H9 (cell line): ENCODE measurements at regions not wholly inside any gene's neighbourhood (a gene's known extent, or its start where the extent isn't known, plus 50 kb on each side); places are given as distances from the start of the nearest gene placed in this dataset.

Experiments used
- DNase-seq: peaks from one replicate; pipeline ENCODE4 v3.0.0-alpha.2; 2017
- H2AFZ ChIP-seq: one replicate; pipeline ENCODE4 v1.6.1; 2013; ENCODE audit warnings: mild to moderate bottlenecking, low read length, control low read depth, moderate library complexity
- H2AK5ac ChIP-seq: 2 replicates; pipeline ENCODE4 v1.6.1; 2013; ENCODE audit warnings: low read length, control low read depth, mixed read lengths; ENCODE audit not compliant: insufficient read length
- H2BK120ac ChIP-seq: one replicate; pipeline ENCODE4 v1.6.1; 2013; ENCODE audit warnings: low read depth, mild to moderate bottlenecking, low read length, control low read depth, inconsistent platforms; ENCODE audit not compliant: poor library complexity, severe bottlenecking
- H2BK12ac ChIP-seq: 2 replicates; pipeline ENCODE4 v1.6.1; 2013; ENCODE audit warnings: low read length, control low read depth, mixed read lengths, low read depth; ENCODE audit not compliant: insufficient read length
- H2BK15ac ChIP-seq: 2 replicates; pipeline ENCODE4 v1.6.1; 2013; ENCODE audit warnings: low read depth, low read length, control low read depth
- H2BK20ac ChIP-seq: one replicate; pipeline ENCODE4 v1.6.1; 2013; ENCODE audit warnings: low read depth, mild to moderate bottlenecking, low read length, control low read depth, inconsistent platforms; ENCODE audit not compliant: poor library complexity, severe bottlenecking
- H2BK5ac ChIP-seq: 2 replicates; pipeline ENCODE4 v1.6.1; 2013; ENCODE audit warnings: low read length, control low read depth, mixed read lengths; ENCODE audit not compliant: insufficient read length
- H3K14ac ChIP-seq: 2 replicates; pipeline ENCODE4 v1.6.1; 2013; ENCODE audit warnings: low read length, control low read depth; ENCODE audit not compliant: insufficient read depth
- H3K18ac ChIP-seq: 2 replicates; pipeline ENCODE4 v1.6.1; 2013; ENCODE audit warnings: low read depth, mild to moderate bottlenecking, mixed read lengths, low read length, control low read depth; ENCODE audit not compliant: insufficient read length
- H3K23ac ChIP-seq: 2 replicates; pipeline ENCODE4 v1.6.1; 2013; ENCODE audit warnings: low read length, control low read depth, mixed read lengths, low read depth; ENCODE audit not compliant: insufficient read length
- H3K23me2 ChIP-seq: 2 replicates; pipeline ENCODE4 v1.6.1; 2013; ENCODE audit warnings: low read depth, mild to moderate bottlenecking, mixed read lengths, low read length, control low read depth; ENCODE audit not compliant: insufficient read length, poor library complexity, severe bottlenecking
- H3K27ac ChIP-seq: 2 replicates; pipeline ENCODE4 v1.5.1; 2013; ENCODE audit warnings: low read length, control low read depth, mixed read lengths, low read depth; ENCODE audit not compliant: insufficient read length
- H3K27me3 ChIP-seq: 2 replicates; pipeline ENCODE4 v1.6.1; 2013; ENCODE audit warnings: low read length, control low read depth, inconsistent platforms; ENCODE audit not compliant: insufficient read depth
- H3K4ac ChIP-seq: 2 replicates; pipeline ENCODE4 v1.6.1; 2013; ENCODE audit warnings: low read depth, mild to moderate bottlenecking, control low read depth, inconsistent platforms, low read length, moderate library complexity
- H3K4me1 ChIP-seq: 2 replicates; pipeline ENCODE4 v1.6.1; 2013; ENCODE audit warnings: low read length, control low read depth, inconsistent platforms; ENCODE audit not compliant: insufficient read depth
- H3K4me2 ChIP-seq: 2 replicates; pipeline ENCODE4 v1.6.1; 2013; ENCODE audit warnings: low read length, control low read depth, mixed read lengths; ENCODE audit not compliant: insufficient read length, insufficient read depth
- H3K56ac ChIP-seq: 2 replicates; pipeline ENCODE4 v1.6.1; 2013; ENCODE audit warnings: low read depth, mild to moderate bottlenecking, mixed read lengths, low read length, control low read depth; ENCODE audit not compliant: insufficient read length
- H3K79me1 ChIP-seq: 2 replicates; pipeline ENCODE4 v1.6.1; 2013; ENCODE audit warnings: low read depth, mild to moderate bottlenecking, moderate library complexity, low read length, control low read depth, inconsistent platforms; ENCODE audit not compliant: insufficient read depth, poor library complexity, severe bottlenecking
- H3K79me2 ChIP-seq: 2 replicates; pipeline ENCODE4 v1.6.1; 2013; ENCODE audit warnings: low read length, control low read depth, inconsistent platforms; ENCODE audit not compliant: insufficient read depth
- H3K9ac ChIP-seq: 2 replicates; pipeline ENCODE4 v1.6.1; 2013; ENCODE audit warnings: low read length, control low read depth, mixed read lengths; ENCODE audit not compliant: insufficient read length; ENCODE audit errors: extremely low read depth
- H3K9me3 ChIP-seq: one replicate; pipeline ENCODE4 v1.6.1; 2013; ENCODE audit warnings: low read depth, low read length, inconsistent platforms; ENCODE audit not compliant: control insufficient read depth
- H3T11ph ChIP-seq: one replicate; pipeline ENCODE4 v1.6.1; 2013; ENCODE audit warnings: mild to moderate bottlenecking, low read length, control low read depth, inconsistent platforms
- H4K20me1 ChIP-seq: one replicate; pipeline ENCODE4 v1.6.1; 2013; ENCODE audit not compliant: control insufficient read depth, insufficient read length, insufficient read depth
- H4K5ac ChIP-seq: 2 replicates; pipeline ENCODE4 v1.6.1; 2013; ENCODE audit warnings: low read depth, mild to moderate bottlenecking, mixed read lengths, low read length, control low read depth; ENCODE audit not compliant: insufficient read length
- H4K8ac ChIP-seq: replicated peaks from 2 replicates; pipeline ENCODE4 v1.6.1; 2013; ENCODE audit warnings: low read length, control low read depth, mixed read lengths, low read depth; ENCODE audit not compliant: insufficient read length
- H4K91ac ChIP-seq: 2 replicates; pipeline ENCODE4 v1.6.1; 2013; ENCODE audit warnings: low read depth, mild to moderate bottlenecking, moderate library complexity, mixed read lengths, low read length, control low read depth; ENCODE audit not compliant: insufficient read length
- H3K27ac Mint-ChIP-seq, 3 experiments: 2 replicates in 2 of 3; 3 replicates in 1 of 3; pipeline ENCODE4 v1.8.0; 2020 to 2021; ENCODE audit warnings: mixed read lengths in 3 of 3, mild to moderate bottlenecking in 1 of 3, moderate library complexity in 1 of 3
- H3K27me3 Mint-ChIP-seq: 2 replicates; pipeline ENCODE4 v1.8.0; 2021; ENCODE audit warnings: low read depth, mild to moderate bottlenecking, moderate library complexity, mixed read lengths
- H3K36me3 Mint-ChIP-seq, 3 experiments: 2 replicates in 2 of 3; 3 replicates in 1 of 3; pipeline ENCODE4 v1.8.0; 2020 to 2021; ENCODE audit warnings: low read depth in 3 of 3, mixed read lengths in 3 of 3; ENCODE audit not compliant: insufficient read depth in 1 of 3
- H3K4me1 Mint-ChIP-seq, 2 experiments: 2 replicates each; pipeline ENCODE4 v1.8.0; 2020; ENCODE audit warnings: mixed read lengths in 2 of 2
- H3K4me3 Mint-ChIP-seq, 2 experiments: 2 replicates in 1 of 2; 3 replicates in 1 of 2; pipeline ENCODE4 v1.8.0; 2020 to 2021; ENCODE audit warnings: mild to moderate bottlenecking in 2 of 2, mixed read lengths in 2 of 2, moderate library complexity in 1 of 2
- H3K9me3 Mint-ChIP-seq, 2 experiments: 2 replicates in 1 of 2; 3 replicates in 1 of 2; pipeline ENCODE4 v1.8.0; 2020; ENCODE audit warnings: mild to moderate bottlenecking in 2 of 2, mixed read lengths in 2 of 2, moderate library complexity in 1 of 2
- CTCF ChIP-seq: fragments of 200-600 bp; sonication (generic); conservative IDR thresholded peaks from 3 replicates; pipeline ENCODE4 v1.8.0; 2021; ENCODE audit warnings: antibody characterized with exemption, mild to moderate bottlenecking
- WGBS: extraction: QIAGEN DNeasy Blood & Tissue Kit; methylation state at CpG from one replicate; pipeline ENCODE4 v1.1.7; 2013; ENCODE audit warnings: missing lambda C conversion rate, low lambda C conversion rate, mixed read lengths; ENCODE audit not compliant: insufficient read length; ENCODE audit errors: extremely low coverage; 5-methylcytosine and 5-hydroxymethylcytosine counted together

GRCh38 chr4:17373666-17374065 is 138.2 kb downstream of the QDPR start:
- Histone ChIP-seq H2BK12ac (no peak overlapping the region), H3K79me2 (no peaks in the 10 kb centered on the region), H3K9me3 (no peaks in the 10 kb centered on the region), H4K5ac (no peak overlapping the region), H4K8ac (no peak overlapping the region), H3K23me2 (no peaks in the 10 kb centered on the region), H3K9ac (no peak overlapping the region), H2AK5ac (no peak overlapping the region), H3K4ac (no peak overlapping the region), H3K56ac (no peak overlapping the region), H2AFZ (no peak overlapping the region), H3K27ac (no peak overlapping the region), H2BK120ac (no peak overlapping the region), H3T11ph (no peak overlapping the region), H3K79me1 (no peaks in the 10 kb centered on the region), H2BK15ac (no peak overlapping the region), H4K91ac (no peak overlapping the region), H4K20me1 (no peaks in the 10 kb centered on the region), H3K4me2 (no peak overlapping the region), H3K27me3 (no peaks in the 10 kb centered on the region), H2BK5ac (no peak overlapping the region), H3K18ac (no peak overlapping the region), H3K23ac (no peak overlapping the region), H2BK20ac (no peak overlapping the region), H3K14ac (no peak overlapping the region), H3K4me1 (no peaks in the 10 kb centered on the region)
- no peak overlapping the region for H3K4me3 Mint-ChIP-seq
- H3K27me3 Mint-ChIP-seq, result no peaks in the 10 kb centered on the region
- no peak overlapping the region for H3K27ac Mint-ChIP-seq
- H3K36me3 Mint-ChIP-seq, result no peaks in the 10 kb centered on the region
- H3K9me3 Mint-ChIP-seq, result no peaks in the 10 kb centered on the region
- H3K4me1 Mint-ChIP-seq, result no peaks in the 10 kb centered on the region
- TF ChIP-seq CTCF, result no peak
- no CpG with 5 or more reads among the region's 2 CpGs for WGBS
- no peak for DNase-seq
